ENCODE measurements at regions not wholly inside any gene's neighbourhood (a gene's known extent, or its start where the extent isn't known, plus 50 kb on each side); places are given as distances from the start of the nearest gene placed in this dataset.

- Histone ChIP-seq H2AFZ (ENCODE audit: low read length, unreplicated experiment) (no peak overlapping the region), H3K4me3 (ENCODE audit: low read depth, low read length) (no peak overlapping the region), H3K27ac (ENCODE audit: low read depth, low read length) (no peak overlapping the region), H3K4me1 (ENCODE audit: control insufficient read depth, insufficient read depth, low read length, unreplicated experiment) (no peaks in the 10 kb centered on the region), H3K36me3 (ENCODE audit: insufficient read depth, low read length) (no peaks in the 10 kb centered on the region), H3K27me3 (ENCODE audit: insufficient read depth, low read length) (no peaks in the 10 kb centered on the region), H3K79me2 (ENCODE audit: control insufficient read depth, insufficient read depth, low read length, unreplicated experiment) (no peaks in the 10 kb centered on the region)
These were observed 197.6 kb upstream of the CFAP20DC start for GRCh38 chr3:59247402-59247841.

GRCh38 chr3:59246719-59247401 is 197.0 kb upstream of the CFAP20DC start:
- no peaks in the 10 kb centered on the region for H3K79me2 ChIP-seq (ENCODE audit: control insufficient read depth, insufficient read depth, low read length, unreplicated experiment)
- no peaks in the 10 kb centered on the region for H3K36me3 ChIP-seq (ENCODE audit: insufficient read depth, low read length)
- no peak overlapping the region for H3K4me3 ChIP-seq (ENCODE audit: low read depth, low read length)
- no peaks in the 10 kb centered on the region for H3K27me3 ChIP-seq (ENCODE audit: insufficient read depth, low read length)
- no peaks in the 10 kb centered on the region for H3K4me1 ChIP-seq (ENCODE audit: control insufficient read depth, insufficient read depth, low read length, unreplicated experiment)
- no peak overlapping the region for H3K27ac ChIP-seq (ENCODE audit: low read depth, low read length)
- H2AFZ ChIP-seq (ENCODE audit: low read length, unreplicated experiment) = no peak overlapping the region

- no peaks in the 10 kb centered on the region for H3K36me3 ChIP-seq (ENCODE audit: insufficient read depth, low read length)
- no peak overlapping the region for H3K27ac ChIP-seq (ENCODE audit: low read depth, low read length)
- no peaks in the 10 kb centered on the region for H3K4me1 ChIP-seq (ENCODE audit: control insufficient read depth, insufficient read depth, low read length, unreplicated experiment)
- no peak overlapping the region for H2AFZ ChIP-seq (ENCODE audit: low read length, unreplicated experiment)
- no peaks in the 10 kb centered on the region for H3K27me3 ChIP-seq (ENCODE audit: insufficient read depth, low read length)
- H3K4me3 ChIP-seq (ENCODE audit: low read depth, low read length) = no peak overlapping the region
- no peaks in the 10 kb centered on the region for H3K79me2 ChIP-seq (ENCODE audit: control insufficient read depth, insufficient read depth, low read length, unreplicated experiment)
These were observed 196.2 kb upstream of the CFAP20DC start for GRCh38 chr3:59245859-59246501.

DNA sequence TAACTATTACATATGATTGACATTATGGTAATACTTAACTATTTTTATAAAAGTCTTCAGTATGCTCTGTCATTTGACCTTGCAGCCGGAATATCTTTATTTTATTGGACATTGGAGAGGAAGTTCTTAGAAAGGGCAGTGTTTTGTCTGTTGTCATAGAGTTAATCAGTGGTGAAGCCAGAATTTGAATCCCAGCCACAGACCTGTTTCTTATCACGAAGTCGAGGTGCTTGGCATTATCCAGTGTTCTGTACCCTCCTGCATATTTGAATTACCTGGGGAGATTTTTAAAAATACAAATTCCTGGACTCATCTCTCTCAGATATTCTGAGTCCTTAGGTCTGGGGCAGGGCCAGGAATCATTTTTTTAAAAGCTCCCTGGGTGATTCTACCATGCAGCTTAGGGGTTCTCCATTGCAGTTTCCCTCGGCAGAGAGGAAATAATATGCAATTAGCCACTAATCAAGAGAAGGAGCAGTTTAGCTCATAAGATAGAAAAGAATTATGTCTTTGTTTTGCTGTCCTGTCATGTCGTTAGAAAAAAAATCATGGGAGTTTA is 195.6 kb upstream of the CFAP20DC start:
- no peaks in the 10 kb centered on the region for H3K79me2 ChIP-seq (ENCODE audit: control insufficient read depth, insufficient read depth, low read length, unreplicated experiment)
- H3K4me3 ChIP-seq (ENCODE audit: low read depth, low read length) = no peak overlapping the region
- H3K27me3 ChIP-seq (ENCODE audit: insufficient read depth, low read length) = no peaks in the 10 kb centered on the region
- H3K36me3 ChIP-seq (ENCODE audit: insufficient read depth, low read length) = no peaks in the 10 kb centered on the region
- H3K4me1 ChIP-seq (ENCODE audit: control insufficient read depth, insufficient read depth, low read length, unreplicated experiment) = no peaks in the 10 kb centered on the region
- no peak overlapping the region for H3K27ac ChIP-seq (ENCODE audit: low read depth, low read length)
- no peak overlapping the region for H2AFZ ChIP-seq (ENCODE audit: low read length, unreplicated experiment)

DNA sequence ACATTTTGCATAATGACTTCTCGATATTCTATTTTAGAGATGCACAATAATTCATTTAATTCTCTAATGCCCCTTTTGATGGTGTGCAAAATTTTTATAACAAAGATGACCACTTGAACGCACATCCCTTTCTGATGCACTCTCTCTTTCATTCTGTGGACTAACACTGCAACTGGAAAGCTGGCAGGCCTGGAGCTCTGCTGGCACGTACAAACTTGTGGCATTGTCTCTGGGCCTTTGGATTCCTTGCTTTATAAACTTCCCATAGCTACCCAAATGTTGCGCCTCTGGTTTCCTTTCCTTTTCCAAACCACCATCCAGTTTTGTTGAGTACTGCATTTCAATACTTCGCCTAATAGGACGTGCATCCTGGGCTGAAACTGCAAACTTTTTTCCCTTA is 194.5 kb upstream of the CFAP20DC start:
- H3K27ac ChIP-seq (ENCODE audit: low read depth, low read length) = no peak overlapping the region
- H3K36me3 ChIP-seq (ENCODE audit: insufficient read depth, low read length) = no peaks in the 10 kb centered on the region

GRCh38 chr3:59243476-59243875 is 193.7 kb upstream of the CFAP20DC start:
- Histone ChIP-seq H3K27me3 (ENCODE audit: insufficient read depth, low read length) (peaks cover 10% of the 10 kb centered on the region), H2AFZ (ENCODE audit: low read length, unreplicated experiment) (no peak overlapping the region)

More for the DNA sequence above, 194.5 kb upstream of the CFAP20DC start:
- Histone ChIP-seq H3K4me1 (ENCODE audit: control insufficient read depth, insufficient read depth, low read length, unreplicated experiment) (no peaks in the 10 kb centered on the region), H3K79me2 (ENCODE audit: control insufficient read depth, insufficient read depth, low read length, unreplicated experiment) (no peaks in the 10 kb centered on the region), H2AFZ (ENCODE audit: low read length, unreplicated experiment) (no peak overlapping the region), H3K4me3 (ENCODE audit: low read depth, low read length) (no peak overlapping the region), H3K27me3 (ENCODE audit: insufficient read depth, low read length) (peaks cover 2% of the 10 kb centered on the region; the same call in 1 of the 2 replicates)

GRCh38 chr3:59240666-59241255 is 190.9 kb upstream of the CFAP20DC start:
- Histone ChIP-seq H3K4me3 (ENCODE audit: low read depth, low read length) (no peak overlapping the region), H3K27ac (ENCODE audit: low read depth, low read length) (no peak overlapping the region), H3K79me2 (ENCODE audit: control insufficient read depth, insufficient read depth, low read length, unreplicated experiment) (no peaks in the 10 kb centered on the region), H3K4me1 (ENCODE audit: control insufficient read depth, insufficient read depth, low read length, unreplicated experiment) (no peaks in the 10 kb centered on the region), H3K36me3 (ENCODE audit: insufficient read depth, low read length) (no peaks in the 10 kb centered on the region), H2AFZ (ENCODE audit: low read length, unreplicated experiment) (no peak overlapping the region), H3K27me3 (ENCODE audit: insufficient read depth, low read length) (peaks cover 10% of the 10 kb centered on the region)

More at GRCh38 chr3:59243476-59243875, 193.7 kb upstream of the CFAP20DC start:
- H3K36me3 ChIP-seq (ENCODE audit: insufficient read depth, low read length) = no peaks in the 10 kb centered on the region
- H3K4me1 ChIP-seq (ENCODE audit: control insufficient read depth, insufficient read depth, low read length, unreplicated experiment) = no peaks in the 10 kb centered on the region
- no peaks in the 10 kb centered on the region for H3K79me2 ChIP-seq (ENCODE audit: control insufficient read depth, insufficient read depth, low read length, unreplicated experiment)
- no peak overlapping the region for H3K27ac ChIP-seq (ENCODE audit: low read depth, low read length)
- no peak overlapping the region for H3K4me3 ChIP-seq (ENCODE audit: low read depth, low read length)

- Histone ChIP-seq H2AFZ (ENCODE audit: low read length, unreplicated experiment) (no peak overlapping the region), H3K36me3 (ENCODE audit: insufficient read depth, low read length) (no peaks in the 10 kb centered on the region), H3K4me1 (ENCODE audit: control insufficient read depth, insufficient read depth, low read length, unreplicated experiment) (no peaks in the 10 kb centered on the region), H3K27me3 (ENCODE audit: insufficient read depth, low read length) (peaks cover 10% of the 10 kb centered on the region), H3K27ac (ENCODE audit: low read depth, low read length) (no peak overlapping the region), H3K4me3 (ENCODE audit: low read depth, low read length) (no peak overlapping the region), H3K79me2 (ENCODE audit: control insufficient read depth, insufficient read depth, low read length, unreplicated experiment) (no peaks in the 10 kb centered on the region)
These were observed 187.3 kb upstream of the CFAP20DC start for GRCh38 chr3:59237121-59237520.

- H2AFZ ChIP-seq (ENCODE audit: low read length, unreplicated experiment) = no peak overlapping the region
- no peaks in the 10 kb centered on the region for H3K4me1 ChIP-seq (ENCODE audit: control insufficient read depth, insufficient read depth, low read length, unreplicated experiment)
- no peak overlapping the region for H3K4me3 ChIP-seq (ENCODE audit: low read depth, low read length)
- H3K79me2 ChIP-seq (ENCODE audit: control insufficient read depth, insufficient read depth, low read length, unreplicated experiment) = no peaks in the 10 kb centered on the region
- peaks cover 10% of the 10 kb centered on the region for H3K27me3 ChIP-seq (ENCODE audit: insufficient read depth, low read length)
- H3K27ac ChIP-seq (ENCODE audit: low read depth, low read length) = no peak overlapping the region
- no peaks in the 10 kb centered on the region for H3K36me3 ChIP-seq (ENCODE audit: insufficient read depth, low read length)
These were observed 185.8 kb upstream of the CFAP20DC start for GRCh38 chr3:59235634-59236012.

- H3K79me2 ChIP-seq (ENCODE audit: control insufficient read depth, insufficient read depth, low read length, unreplicated experiment) = no peaks in the 10 kb centered on the region
These were observed 185.2 kb upstream of the CFAP20DC start for GRCh38 chr3:59234884-59235633.

More at GRCh38 chr3:59234884-59235633, 185.2 kb upstream of the CFAP20DC start:
- H2AFZ ChIP-seq (ENCODE audit: low read length, unreplicated experiment) = no peak overlapping the region
- no peak overlapping the region for H3K4me3 ChIP-seq (ENCODE audit: low read depth, low read length)
- no peaks in the 10 kb centered on the region for H3K36me3 ChIP-seq (ENCODE audit: insufficient read depth, low read length)
- no peak overlapping the region for H3K27ac ChIP-seq (ENCODE audit: low read depth, low read length)
- H3K4me1 ChIP-seq (ENCODE audit: control insufficient read depth, insufficient read depth, low read length, unreplicated experiment) = no peaks in the 10 kb centered on the region
- H3K27me3 ChIP-seq (ENCODE audit: insufficient read depth, low read length) = peaks cover 10% of the 10 kb centered on the region
